ENCODE measurements at regions not wholly inside any gene's neighbourhood (a gene's known extent, or its start where the extent isn't known, plus 50 kb on each side); places are given as distances from the start of the nearest gene placed in this dataset.

GRCh38 chr3:95200384-95200783 is 1137.5 kb downstream of the NSUN3 start:
- DNase-seq: no peak
- H3K9me3 ChIP-seq: no peaks in the 10 kb centered on the region
- H3K27me3 ChIP-seq: no peaks in the 10 kb centered on the region
- no peak overlapping the region for H3K4me3 ChIP-seq (ENCODE audit: low read depth, low read length)
- no peak for TF ChIP-seq CTCF (IDR thresholded peaks at IDR 0.05; ENCODE audit: low read depth, low read length)
- H3K36me3 ChIP-seq: no peaks in the 10 kb centered on the region
- peaks cover 16% of the 10 kb centered on the region for H3K4me1 ChIP-seq

GRCh38 chr3:95210878-95211277 is 1148.0 kb downstream of the NSUN3 start:
- H3K27me3 ChIP-seq: no peaks in the 10 kb centered on the region
- H3K4me3 ChIP-seq (ENCODE audit: low read depth, low read length): no peak overlapping the region
- H3K9me3 ChIP-seq: no peaks in the 10 kb centered on the region
- H3K4me1 ChIP-seq: peaks cover 6% of the 10 kb centered on the region
- no peak for DNase-seq
- H3K36me3 ChIP-seq: no peaks in the 10 kb centered on the region
- no peak for TF ChIP-seq CTCF (IDR thresholded peaks at IDR 0.05; ENCODE audit: low read depth, low read length)

DNA sequence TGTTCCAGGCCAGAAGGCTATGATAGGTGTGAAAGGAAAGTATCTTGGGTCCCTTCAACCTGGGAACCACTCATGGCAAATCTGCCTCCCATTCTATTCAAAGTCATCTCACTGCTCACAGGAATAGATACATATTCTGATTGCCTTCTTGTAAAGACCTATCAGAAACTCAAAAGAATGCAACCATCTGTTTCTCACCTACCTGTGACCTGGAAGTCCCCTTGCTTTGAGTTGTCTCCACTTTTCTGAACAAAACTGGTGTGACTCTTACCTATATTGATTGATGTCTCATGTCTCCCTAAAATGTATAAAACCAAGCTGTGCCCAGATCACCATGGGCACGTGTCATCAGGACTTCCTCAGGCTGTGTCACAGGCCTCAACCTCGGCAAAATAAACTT is 1149.3 kb downstream of the NSUN3 start:
- no peak for DNase-seq
- Histone ChIP-seq H3K9me3 (no peaks in the 10 kb centered on the region), H3K4me3 (ENCODE audit: low read depth, low read length) (no peak overlapping the region), H3K36me3 (no peaks in the 10 kb centered on the region), H3K27me3 (no peaks in the 10 kb centered on the region), H3K4me1 (peaks cover 6% of the 10 kb centered on the region)
- TF ChIP-seq CTCF (IDR thresholded peaks at IDR 0.05; ENCODE audit: low read depth, low read length): no peak

GRCh38 chr3:95215437-95215957 is 1152.6 kb downstream of the NSUN3 start:
- Histone ChIP-seq H3K4me3 (ENCODE audit: low read depth, low read length) (no peak overlapping the region), H3K27me3 (no peaks in the 10 kb centered on the region), H3K9me3 (no peaks in the 10 kb centered on the region), H3K36me3 (no peaks in the 10 kb centered on the region), H3K4me1 (peaks cover 6% of the 10 kb centered on the region)
- no peak for TF ChIP-seq CTCF (IDR thresholded peaks at IDR 0.05; ENCODE audit: low read depth, low read length)
- no peak for DNase-seq

- H3K4me3 ChIP-seq (ENCODE audit: low read depth, low read length): no peak overlapping the region
- no peaks in the 10 kb centered on the region for H3K27me3 ChIP-seq
- TF ChIP-seq CTCF (IDR thresholded peaks at IDR 0.05; ENCODE audit: low read depth, low read length): no peak
- H3K36me3 ChIP-seq: no peaks in the 10 kb centered on the region
- no peak for DNase-seq
- H3K4me1 ChIP-seq: no peaks in the 10 kb centered on the region
- H3K9me3 ChIP-seq: no peaks in the 10 kb centered on the region; the same call in 1 of the 2 replicates
Observed at GRCh38 chr3:95217661-95218060, 1154.8 kb downstream of the NSUN3 start.

- TF ChIP-seq CTCF (IDR thresholded peaks at IDR 0.05; ENCODE audit: low read depth, low read length): no peak
- H3K4me3 ChIP-seq (ENCODE audit: low read depth, low read length): no peak overlapping the region
- H3K27me3 ChIP-seq: no peaks in the 10 kb centered on the region
- DNase-seq: no peak
- no peaks in the 10 kb centered on the region for H3K4me1 ChIP-seq
- H3K36me3 ChIP-seq: no peaks in the 10 kb centered on the region
- H3K9me3 ChIP-seq: no peaks in the 10 kb centered on the region; the same call in 1 of the 2 replicates
Observed at GRCh38 chr3:95218484-95218883, 1155.6 kb downstream of the NSUN3 start.
